ENCODE measurements at regions not wholly inside any gene's neighbourhood (a gene's known extent, or its start where the extent isn't known, plus 50 kb on each side); places are given as distances from the start of the nearest gene placed in this dataset.

- no peaks in the 10 kb centered on the region for H3K4me1 Mint-ChIP-seq
- no peak for DNase-seq
- no peaks in the 10 kb centered on the region for H3K36me3 Mint-ChIP-seq
- ATAC-seq: no peak
- POLR2A ChIA-PET: no interaction called here
- H3K27ac Mint-ChIP-seq: no peak overlapping the region
- H3K4me3 Mint-ChIP-seq: no peak overlapping the region
- peaks cover 0 to 10% (median 5%) of the 10 kb centered on the region in 9 donors for H3K9me3 Mint-ChIP-seq
- H3K27me3 Mint-ChIP-seq: peaks cover 0 to 10% (median 2%) of the 10 kb centered on the region in 5 donors
Observed at GRCh38 chr18:26764177-26764576, 101.3 kb downstream of the AQP4 start.

GRCh38 chr18:26763446-26764110, 101.9 kb downstream of the AQP4 start:
- Mint-ChIP-seq H3K36me3 (no peaks in the 10 kb centered on the region), H3K4me3 (no peak overlapping the region), H3K27me3 (peaks cover 0 to 10% (median 2%) of the 10 kb centered on the region in 5 donors), H3K27ac (no peak overlapping the region), H3K9me3 (peaks cover 0 to 10% (median 5%) of the 10 kb centered on the region in 9 donors), H3K4me1 (no peaks in the 10 kb centered on the region)
- POLR2A ChIA-PET: no interaction called here
- no peak for ATAC-seq
- DNase-seq: no peak

GRCh38 chr18:26757263-26758019, 108.1 kb downstream of the AQP4 start:
- Mint-ChIP-seq H3K27ac (no peak overlapping the region), H3K4me3 (no peak overlapping the region), H3K9me3 (no peaks in the 10 kb centered on the region), H3K4me1 (peaks cover 0 to 3% (median 0%) of the 10 kb centered on the region in 4 donors), H3K36me3 (no peaks in the 10 kb centered on the region), H3K27me3 (no peaks in the 10 kb centered on the region)
- DNase-seq (no peak), ATAC-seq (no peak)
- POLR2A ChIA-PET: no interaction called here

GRCh38 chr18:26756556-26756955, 109.0 kb downstream of the AQP4 start:
- no peak overlapping the region for H3K27ac Mint-ChIP-seq
- H3K4me1 Mint-ChIP-seq: peaks cover 0 to 6% (median 0%) of the 10 kb centered on the region in 4 donors
- H3K36me3 Mint-ChIP-seq: no peaks in the 10 kb centered on the region
- ATAC-seq (no peak), DNase-seq (no peak)
- POLR2A ChIA-PET: no interaction called here
- H3K9me3 Mint-ChIP-seq: no peaks in the 10 kb centered on the region
- H3K27me3 Mint-ChIP-seq: no peaks in the 10 kb centered on the region
- no peak overlapping the region for H3K4me3 Mint-ChIP-seq

GRCh38 chr18:26746826-26747475, 118.6 kb downstream of the AQP4 start:
- DNase-seq: no peak
- ATAC-seq: no peak

GRCh38 chr18:26746398-26746797, 119.1 kb downstream of the AQP4 start:
- Mint-ChIP-seq H3K4me1 (no peaks in the 10 kb centered on the region), H3K27ac (no peak overlapping the region), H3K27me3 (peaks cover 0 to 7% (median 0%) of the 10 kb centered on the region in 5 donors), H3K4me3 (no peak overlapping the region), H3K9me3 (peaks cover 0 to 8% (median 0%) of the 10 kb centered on the region in 9 donors), H3K36me3 (no peaks in the 10 kb centered on the region)
- ATAC-seq (no peak), DNase-seq (no peak)
- POLR2A ChIA-PET: no interaction called here

More at GRCh38 chr18:26746826-26747475, 118.6 kb downstream of the AQP4 start:
- Mint-ChIP-seq H3K36me3 (no peaks in the 10 kb centered on the region), H3K4me3 (no peak overlapping the region), H3K4me1 (no peaks in the 10 kb centered on the region), H3K27me3 (peaks cover 0 to 7% (median 0%) of the 10 kb centered on the region in 5 donors), H3K27ac (no peak overlapping the region), H3K9me3 (peaks cover 0 to 8% (median 0%) of the 10 kb centered on the region in 9 donors)
- POLR2A ChIA-PET: no interaction called here

- Mint-ChIP-seq H3K27ac (no peak overlapping the region), H3K9me3 (peaks cover 0 to 8% (median 0%) of the 10 kb centered on the region in 9 donors), H3K36me3 (no peaks in the 10 kb centered on the region), H3K4me3 (no peak overlapping the region), H3K27me3 (peaks cover 0 to 7% (median 0%) of the 10 kb centered on the region in 5 donors), H3K4me1 (no peaks in the 10 kb centered on the region)
- POLR2A ChIA-PET: no interaction called here
- DNase-seq: no peak
- no peak for ATAC-seq
Observed at GRCh38 chr18:26745288-26746181, 120.0 kb downstream of the AQP4 start.

GRCh38 chr18:26741758-26742157, 123.7 kb downstream of the AQP4 start:
- H3K9me3 Mint-ChIP-seq: peaks cover 0 to 8% (median 0%) of the 10 kb centered on the region in 9 donors
- POLR2A ChIA-PET: no interaction called here
- H3K36me3 Mint-ChIP-seq: no peaks in the 10 kb centered on the region
- no peak overlapping the region for H3K4me3 Mint-ChIP-seq
- no peak for DNase-seq
- ATAC-seq: no peak
- H3K4me1 Mint-ChIP-seq: no peaks in the 10 kb centered on the region
- no peak overlapping the region for H3K27ac Mint-ChIP-seq
- peaks cover 0 to 11% (median 0%) of the 10 kb centered on the region in 5 donors for H3K27me3 Mint-ChIP-seq

GRCh38 chr18:26741048-26741447, 124.5 kb downstream of the AQP4 start:
- Mint-ChIP-seq H3K27ac (no peak overlapping the region), H3K4me1 (no peaks in the 10 kb centered on the region), H3K36me3 (no peaks in the 10 kb centered on the region), H3K9me3 (peaks cover 0 to 8% (median 0%) of the 10 kb centered on the region in 9 donors), H3K4me3 (no peak overlapping the region), H3K27me3 (peaks cover 0 to 11% (median 0%) of the 10 kb centered on the region in 5 donors)
- DNase-seq (no peak), ATAC-seq (no peak)
- POLR2A ChIA-PET: no interaction called here

- no peak for ATAC-seq
- DNase-seq: no peak
- no peak overlapping the region for H3K27ac Mint-ChIP-seq
- H3K4me1 Mint-ChIP-seq: no peaks in the 10 kb centered on the region
- H3K27me3 Mint-ChIP-seq: peaks cover 0 to 9% (median 0%) of the 10 kb centered on the region in 5 donors
- peaks cover 0 to 8% (median 0%) of the 10 kb centered on the region in 9 donors for H3K9me3 Mint-ChIP-seq
- H3K36me3 Mint-ChIP-seq: no peaks in the 10 kb centered on the region
- no peak overlapping the region for H3K4me3 Mint-ChIP-seq
- POLR2A ChIA-PET: no interaction called here
Observed at GRCh38 chr18:26740396-26740795, 125.1 kb downstream of the AQP4 start.

- H3K9me3 Mint-ChIP-seq: peaks cover 0 to 3% (median 0%) of the 10 kb centered on the region in 9 donors
- no peak overlapping the region for H3K4me3 Mint-ChIP-seq
- ATAC-seq (no peak), DNase-seq (no peak)
- H3K36me3 Mint-ChIP-seq: no peaks in the 10 kb centered on the region
- H3K27me3 Mint-ChIP-seq: peaks cover 0 to 7% (median 0%) of the 10 kb centered on the region in 5 donors
- POLR2A ChIA-PET: no interaction called here
- H3K27ac Mint-ChIP-seq: no peak overlapping the region
- no peaks in the 10 kb centered on the region for H3K4me1 Mint-ChIP-seq
Observed at GRCh38 chr18:26738706-26739105, 126.8 kb downstream of the AQP4 start.

GRCh38 chr18:26736301-26736700, 129.2 kb downstream of the AQP4 start:
- POLR2A ChIA-PET: no interaction called here
- H3K9me3 Mint-ChIP-seq: peaks cover 0 to 3% (median 0%) of the 10 kb centered on the region in 9 donors
- DNase-seq (no peak), ATAC-seq (no peak)
- peaks cover 0 to 7% (median 1%) of the 10 kb centered on the region in 5 donors for H3K27me3 Mint-ChIP-seq
- H3K4me3 Mint-ChIP-seq: no peak overlapping the region
- no peak overlapping the region for H3K27ac Mint-ChIP-seq
- H3K4me1 Mint-ChIP-seq: no peaks in the 10 kb centered on the region
- no peaks in the 10 kb centered on the region for H3K36me3 Mint-ChIP-seq

Data from naive thymus-derived CD8-positive, alpha-beta T cell (primary cell).